ENCODE measurements at regions not wholly inside any gene's neighbourhood (a gene's known extent, or its start where the extent isn't known, plus 50 kb on each side); places are given as distances from the start of the nearest gene placed in this dataset.

DNA sequence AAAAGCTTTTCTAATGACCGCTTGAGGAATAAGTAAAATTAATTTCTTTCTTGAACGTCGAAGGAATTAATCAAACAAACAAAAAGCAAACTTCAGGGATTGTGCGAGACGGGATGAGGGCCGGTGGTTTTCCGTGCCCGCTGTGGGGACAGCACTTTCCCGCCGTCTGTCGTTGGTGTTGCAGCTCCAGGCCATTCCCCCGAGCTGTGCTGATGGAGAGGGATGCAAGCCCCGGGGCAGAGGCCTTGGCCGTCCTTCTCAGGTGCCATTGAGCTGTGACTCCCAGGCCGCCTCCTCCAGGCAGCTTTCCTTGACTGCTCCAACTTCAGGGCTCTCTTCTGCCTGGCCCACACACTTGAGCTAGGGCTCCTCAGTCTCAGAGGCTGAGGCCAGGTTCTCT, 109.0 kb upstream of the C14orf180 start:
- peaks cover 2 to 10% of the 10 kb centered on the region in 2 experiments; a peak in 3 of 5 replicates for H3K27me3 ChIP-seq (ENCODE audit: control insufficient read depth in 2 of 2, insufficient read depth in 2 of 2, low read length in 2 of 2)
- no peak overlapping the region for H3K4me3 ChIP-seq
- no peaks in the 10 kb centered on the region for H3K9me3 ChIP-seq (replicated peaks; ENCODE audit: control insufficient read depth, insufficient read depth, low read depth, low read length)
- ChIA-PET POLR2A (no interaction called here), CTCF (ENCODE audit: low intra/inter-chr PET ratio) (no interaction called here)
- in situ Hi-C loops (cut with MboI): no loop called here
- H3K79me2 ChIP-seq (ENCODE audit: control insufficient read depth, insufficient read depth, low read length): no peaks in the 10 kb centered on the region
- peak; percentile 70 for TF ChIP-seq ZFP36 (IDR thresholded peaks at IDR 0.05; ENCODE audit: low read depth, low read length, partially characterized antibody)
- TF ChIP-seq, protein P1, sequence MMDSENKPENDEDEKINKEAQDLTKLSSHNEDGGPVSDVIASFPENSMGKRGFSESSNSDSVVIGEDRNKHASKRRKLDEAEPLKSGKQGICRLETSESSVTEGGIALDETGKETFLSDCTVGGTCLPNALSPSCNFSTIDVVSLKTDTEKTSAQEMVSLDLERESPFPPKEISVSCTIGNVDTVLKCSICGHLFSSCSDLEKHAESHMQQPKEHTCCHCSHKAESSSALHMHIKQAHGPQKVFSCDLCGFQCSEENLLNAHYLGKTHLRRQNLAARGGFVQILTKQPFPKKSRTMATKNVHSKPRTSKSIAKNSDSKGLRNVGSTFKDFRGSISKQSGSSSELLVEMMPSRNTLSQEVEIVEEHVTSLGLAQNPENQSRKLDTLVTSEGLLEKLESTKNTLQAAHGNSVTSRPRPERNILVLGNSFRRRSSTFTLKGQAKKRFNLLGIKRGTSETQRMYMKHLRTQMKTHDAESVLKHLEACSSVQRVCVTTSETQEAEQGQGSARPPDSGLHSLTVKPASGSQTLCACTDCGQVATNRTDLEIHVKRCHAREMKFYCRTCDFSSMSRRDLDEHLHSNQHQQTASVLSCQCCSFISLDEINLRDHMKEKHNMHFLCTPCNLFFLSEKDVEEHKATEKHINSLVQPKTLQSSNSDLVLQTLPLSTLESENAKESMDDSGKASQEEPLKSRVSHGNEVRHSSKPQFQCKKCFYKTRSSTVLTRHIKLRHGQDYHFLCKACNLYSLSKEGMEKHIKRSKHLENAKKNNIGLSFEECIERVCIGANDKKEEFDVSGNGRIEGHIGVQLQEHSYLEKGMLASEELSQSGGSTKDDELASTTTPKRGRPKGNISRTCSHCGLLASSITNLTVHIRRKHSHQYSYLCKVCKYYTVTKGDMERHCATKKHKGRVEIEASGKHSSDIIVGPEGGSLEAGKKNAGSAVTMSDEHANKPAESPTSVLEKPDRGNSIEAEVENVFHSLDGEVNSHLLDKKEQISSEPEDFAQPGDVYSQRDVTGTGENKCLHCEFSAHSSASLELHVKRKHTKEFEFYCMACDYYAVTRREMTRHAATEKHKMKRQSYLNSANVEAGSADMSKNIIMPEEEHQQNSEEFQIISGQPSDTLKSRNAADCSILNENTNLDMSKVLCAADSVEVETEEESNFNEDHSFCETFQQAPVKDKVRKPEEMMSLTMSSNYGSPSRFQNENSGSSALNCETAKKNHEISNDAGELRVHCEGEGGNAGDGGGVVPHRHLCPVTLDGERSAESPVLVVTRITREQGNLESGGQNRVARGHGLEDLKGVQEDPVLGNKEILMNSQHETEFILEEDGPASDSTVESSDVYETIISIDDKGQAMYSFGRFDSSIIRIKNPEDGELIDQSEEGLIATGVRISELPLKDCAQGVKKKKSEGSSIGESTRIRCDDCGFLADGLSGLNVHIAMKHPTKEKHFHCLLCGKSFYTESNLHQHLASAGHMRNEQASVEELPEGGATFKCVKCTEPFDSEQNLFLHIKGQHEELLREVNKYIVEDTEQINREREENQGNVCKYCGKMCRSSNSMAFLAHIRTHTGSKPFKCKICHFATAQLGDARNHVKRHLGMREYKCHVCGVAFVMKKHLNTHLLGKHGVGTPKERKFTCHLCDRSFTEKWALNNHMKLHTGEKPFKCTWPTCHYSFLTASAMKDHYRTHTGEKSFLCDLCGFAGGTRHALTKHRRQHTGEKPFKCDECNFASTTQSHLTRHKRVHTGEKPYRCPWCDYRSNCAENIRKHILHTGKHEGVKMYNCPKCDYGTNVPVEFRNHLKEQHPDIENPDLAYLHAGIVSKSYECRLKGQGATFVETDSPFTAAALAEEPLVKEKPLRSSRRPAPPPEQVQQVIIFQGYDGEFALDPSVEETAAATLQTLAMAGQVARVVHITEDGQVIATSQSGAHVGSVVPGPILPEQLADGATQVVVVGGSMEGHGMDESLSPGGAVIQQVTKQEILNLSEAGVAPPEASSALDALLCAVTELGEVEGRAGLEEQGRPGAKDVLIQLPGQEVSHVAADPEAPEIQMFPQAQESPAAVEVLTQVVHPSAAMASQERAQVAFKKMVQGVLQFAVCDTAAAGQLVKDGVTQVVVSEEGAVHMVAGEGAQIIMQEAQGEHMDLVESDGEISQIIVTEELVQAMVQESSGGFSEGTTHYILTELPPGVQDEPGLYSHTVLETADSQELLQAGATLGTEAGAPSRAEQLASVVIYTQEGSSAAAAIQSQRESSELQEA (IDR thresholded peaks at IDR 0.05; ENCODE audit: low read depth): no peak
- H2AFZ ChIP-seq (ENCODE audit: low read depth, low read length): no peak overlapping the region
- H3K4me2 ChIP-seq (ENCODE audit: insufficient read depth, low read length): no peak overlapping the region
- no peak overlapping the region for H3K9ac ChIP-seq (ENCODE audit: insufficient read depth in 1 of 2, low read depth in 2 of 2, low read length in 2 of 2)
- no peak for FAIRE-seq
- H3K27ac ChIP-seq (ENCODE audit: extremely low read depth, low read depth, low read length): no peak overlapping the region
- H3K36me3 ChIP-seq (ENCODE audit: control insufficient read depth, insufficient read depth, low read length): no peaks in the 10 kb centered on the region
- intact Hi-C loops (cut with micrococcal nuclease): no loop called here
- DNase-seq (ENCODE audit: extremely low read depth in 1 of 4, low spot score in 3 of 4): no peak
- no peaks in the 10 kb centered on the region for H3K9me1 ChIP-seq (ENCODE audit: control insufficient read depth, insufficient read depth, low read length)
- no peaks in the 10 kb centered on the region for H4K20me1 ChIP-seq (replicated peaks; ENCODE audit: control insufficient read depth, insufficient read depth, low read length)
- WGBS (ENCODE audit: insufficient coverage, low coverage, missing lambda C conversion rate): under 1% methylated on average over 12 of the region's 15 CpGs
- BruUV-seq (replicated peaks): no TSS peak
- H3K4me1 ChIP-seq (replicated peaks in 1 of 2; ENCODE audit: control insufficient read depth in 2 of 2, insufficient read depth in 2 of 2, low read length in 2 of 2): no peaks in the 10 kb centered on the region
- no peak for ATAC-seq

Data from K562 (cell line).